Neural progenitor cell (in vitro differentiated cells): ENCODE measurements at regions not wholly inside any gene's neighbourhood (a gene's known extent, or its start where the extent isn't known, plus 50 kb on each side); places are given as distances from the start of the nearest gene placed in this dataset.

ENCODE experiments used
- EZH2 ChIP-seq: fragments of 200-600 bp; sonication (generic); IDR thresholded peaks from 2 replicates; pipeline ENCODE4 v1.6.1; 2017; ENCODE audit warnings: antibody characterized with exemption, mild to moderate bottlenecking, moderate library complexity
- EZH2phosphoT487 ChIP-seq: fragments of 200-600 bp; sonication (generic); IDR thresholded peaks from 2 replicates; pipeline ENCODE4 v1.6.1; 2017; ENCODE audit warnings: antibody characterized with exemption
- TF ChIP-seq, protein P1 (sequence below): fragments of 200-600 bp; sonication (generic); IDR thresholded peaks from 2 replicates; pipeline ENCODE4 v1.5.1; 2017; ENCODE audit warnings: antibody characterized with exemption, mild to moderate bottlenecking

DNA sequence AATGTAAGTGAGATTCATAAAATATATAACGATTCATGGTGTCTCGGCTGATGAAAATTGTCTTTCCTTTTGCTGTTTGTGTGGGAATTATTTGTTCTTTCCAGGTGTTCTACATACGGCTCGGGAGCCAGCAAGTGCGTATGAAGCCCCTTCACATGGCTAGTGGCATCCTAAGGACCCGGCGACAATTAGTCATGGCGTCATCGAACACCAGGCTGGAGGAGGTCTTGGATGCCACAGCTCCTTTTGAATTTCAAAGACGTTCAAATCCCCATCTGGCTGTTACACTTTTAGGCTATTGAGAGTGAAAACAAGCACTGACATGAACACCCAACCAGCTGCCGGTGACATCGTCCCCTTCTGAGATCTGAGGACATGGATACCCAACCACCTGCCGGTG lies 397.7 kb upstream of the TNRC6C start:
- TF ChIP-seq, protein P1, sequence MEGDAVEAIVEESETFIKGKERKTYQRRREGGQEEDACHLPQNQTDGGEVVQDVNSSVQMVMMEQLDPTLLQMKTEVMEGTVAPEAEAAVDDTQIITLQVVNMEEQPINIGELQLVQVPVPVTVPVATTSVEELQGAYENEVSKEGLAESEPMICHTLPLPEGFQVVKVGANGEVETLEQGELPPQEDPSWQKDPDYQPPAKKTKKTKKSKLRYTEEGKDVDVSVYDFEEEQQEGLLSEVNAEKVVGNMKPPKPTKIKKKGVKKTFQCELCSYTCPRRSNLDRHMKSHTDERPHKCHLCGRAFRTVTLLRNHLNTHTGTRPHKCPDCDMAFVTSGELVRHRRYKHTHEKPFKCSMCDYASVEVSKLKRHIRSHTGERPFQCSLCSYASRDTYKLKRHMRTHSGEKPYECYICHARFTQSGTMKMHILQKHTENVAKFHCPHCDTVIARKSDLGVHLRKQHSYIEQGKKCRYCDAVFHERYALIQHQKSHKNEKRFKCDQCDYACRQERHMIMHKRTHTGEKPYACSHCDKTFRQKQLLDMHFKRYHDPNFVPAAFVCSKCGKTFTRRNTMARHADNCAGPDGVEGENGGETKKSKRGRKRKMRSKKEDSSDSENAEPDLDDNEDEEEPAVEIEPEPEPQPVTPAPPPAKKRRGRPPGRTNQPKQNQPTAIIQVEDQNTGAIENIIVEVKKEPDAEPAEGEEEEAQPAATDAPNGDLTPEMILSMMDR, result no peak
- TF ChIP-seq EZH2 (no peak), EZH2phosphoT487 (no peak)
